ENCODE measurements at regions not wholly inside any gene's neighbourhood (a gene's known extent, or its start where the extent isn't known, plus 50 kb on each side); places are given as distances from the start of the nearest gene placed in this dataset.
"Not testable (repeated sequence)": the region's sequence is repeated elsewhere in the genome, so short reads cannot be mapped to it uniquely, and the experiment has no call there.

GRCh38 chr6:137286368-137286767 lies 67.2 kb upstream of the IFNGR1 start:
- 100% methylated on average over 1 of the region's 1 CpG for WGBS, 2 donors
- Histone ChIP-seq H3K36me3 (no peaks in the 10 kb centered on the region), H3K9me3 (no peaks in the 10 kb centered on the region), H3K27ac (no peak overlapping the region), H3K4me3 (replicated peaks in 1 of 3) (no peak overlapping the region), H3K27me3 (no peaks in the 10 kb centered on the region), H3K4me1 (no peaks in the 10 kb centered on the region)
- TF ChIP-seq POLR2A (IDR thresholded peaks at IDR 0.05) (no peak), CTCF (IDR thresholded peaks at IDR 0.05) (no peak)
- DNase-seq = no peak
- intact Hi-C loops (cut with DNase I) = no loop called here

- no peaks in the 10 kb centered on the region for H3K9me3 ChIP-seq
- DNase-seq = no peak
- intact Hi-C loops (cut with DNase I) = no loop called here
- TF ChIP-seq CTCF (IDR thresholded peaks at IDR 0.05) (no peak), POLR2A (IDR thresholded peaks at IDR 0.05) (no peak)
- no peaks in the 10 kb centered on the region for H3K36me3 ChIP-seq
- H3K4me3 ChIP-seq (replicated peaks in 1 of 3) = no peak overlapping the region
- H3K27ac ChIP-seq = no peak overlapping the region
- no peaks in the 10 kb centered on the region for H3K4me1 ChIP-seq
- H3K27me3 ChIP-seq = no peaks in the 10 kb centered on the region
Observed at GRCh38 chr6:137284811-137285110, 65.6 kb upstream of the IFNGR1 start.

GRCh38 chr6:137283940-137284810 lies 65.0 kb upstream of the IFNGR1 start:
- Histone ChIP-seq H3K27ac (no peak overlapping the region), H3K27me3 (no peaks in the 10 kb centered on the region), H3K9me3 (no peaks in the 10 kb centered on the region), H3K4me3 (replicated peaks in 1 of 3) (no peak overlapping the region), H3K36me3 (no peaks in the 10 kb centered on the region), H3K4me1 (no peaks in the 10 kb centered on the region)
- intact Hi-C loops (cut with DNase I) = no loop called here
- no peak for TF ChIP-seq POLR2A (IDR thresholded peaks at IDR 0.05)
- no peak for DNase-seq
- 83 to 84% methylated on average over 9 of the region's 9 CpGs for WGBS, 2 donors

GRCh38 chr6:137283080-137283479 lies 63.9 kb upstream of the IFNGR1 start:
- H3K4me3 ChIP-seq (replicated peaks in 1 of 3) = no peak overlapping the region
- 84 to 89% methylated on average over 2 of the region's 2 CpGs for WGBS, 2 donors
- no peaks in the 10 kb centered on the region for H3K27me3 ChIP-seq
- H3K4me1 ChIP-seq = no peaks in the 10 kb centered on the region
- H3K27ac ChIP-seq = no peak overlapping the region
- no peaks in the 10 kb centered on the region for H3K36me3 ChIP-seq
- no peaks in the 10 kb centered on the region for H3K9me3 ChIP-seq
- TF ChIP-seq POLR2A (IDR thresholded peaks at IDR 0.05) = no peak
- TF ChIP-seq CTCF (IDR thresholded peaks at IDR 0.05) = no peak
- intact Hi-C loops (cut with DNase I) = no loop called here
- DNase-seq = no peak

GRCh38 chr6:137282254-137282653 lies 63.1 kb upstream of the IFNGR1 start:
- Histone ChIP-seq H3K27ac (no peak overlapping the region), H3K27me3 (no peaks in the 10 kb centered on the region), H3K4me1 (no peaks in the 10 kb centered on the region), H3K4me3 (replicated peaks in 1 of 3) (no peak overlapping the region), H3K36me3 (no peaks in the 10 kb centered on the region), H3K9me3 (no peaks in the 10 kb centered on the region)
- intact Hi-C loops (cut with DNase I) = no loop called here
- DNase-seq = no peak
- WGBS, 2 donors = 82 to 84% methylated on average over 8 of the region's 8 CpGs
- no peak for TF ChIP-seq CTCF (IDR thresholded peaks at IDR 0.05)
- TF ChIP-seq POLR2A (IDR thresholded peaks at IDR 0.05) = no peak

- H3K27ac ChIP-seq; intact Hi-C loops (cut with DNase I); H3K4me1 ChIP-seq; DNase-seq; H3K27me3 ChIP-seq; H3K9me3 ChIP-seq; H3K4me3 ChIP-seq (replicated peaks in 1 of 3); H3K36me3 ChIP-seq: not testable (repeated sequence)
- WGBS, 2 donors = 95% methylated on average over 4 of the region's 4 CpGs
Observed at GRCh38 chr6:137279279-137279678, 60.1 kb upstream of the IFNGR1 start.

All from thyroid gland (tissue), 4 donors.